H9 (cell line): ENCODE measurements at regions not wholly inside any gene's neighbourhood (a gene's known extent, or its start where the extent isn't known, plus 50 kb on each side); places are given as distances from the start of the nearest gene placed in this dataset.

Source experiments
- DNase-seq: peaks from one replicate; pipeline ENCODE4 v3.0.0-alpha.2; 2017
- H2AFZ ChIP-seq: one replicate; pipeline ENCODE4 v1.6.1; 2013; ENCODE audit warnings: mild to moderate bottlenecking, low read length, control low read depth, moderate library complexity
- H2AK5ac ChIP-seq: 2 replicates; pipeline ENCODE4 v1.6.1; 2013; ENCODE audit warnings: low read length, control low read depth, mixed read lengths; ENCODE audit not compliant: insufficient read length
- H2BK120ac ChIP-seq: one replicate; pipeline ENCODE4 v1.6.1; 2013; ENCODE audit warnings: low read depth, mild to moderate bottlenecking, low read length, control low read depth, inconsistent platforms; ENCODE audit not compliant: poor library complexity, severe bottlenecking
- H2BK12ac ChIP-seq: 2 replicates; pipeline ENCODE4 v1.6.1; 2013; ENCODE audit warnings: low read length, control low read depth, mixed read lengths, low read depth; ENCODE audit not compliant: insufficient read length
- H2BK15ac ChIP-seq: 2 replicates; pipeline ENCODE4 v1.6.1; 2013; ENCODE audit warnings: low read depth, low read length, control low read depth
- H2BK20ac ChIP-seq: one replicate; pipeline ENCODE4 v1.6.1; 2013; ENCODE audit warnings: low read depth, mild to moderate bottlenecking, low read length, control low read depth, inconsistent platforms; ENCODE audit not compliant: poor library complexity, severe bottlenecking
- H2BK5ac ChIP-seq: 2 replicates; pipeline ENCODE4 v1.6.1; 2013; ENCODE audit warnings: low read length, control low read depth, mixed read lengths; ENCODE audit not compliant: insufficient read length
- H3K14ac ChIP-seq: 2 replicates; pipeline ENCODE4 v1.6.1; 2013; ENCODE audit warnings: low read length, control low read depth; ENCODE audit not compliant: insufficient read depth
- H3K18ac ChIP-seq: 2 replicates; pipeline ENCODE4 v1.6.1; 2013; ENCODE audit warnings: low read depth, mild to moderate bottlenecking, mixed read lengths, low read length, control low read depth; ENCODE audit not compliant: insufficient read length
- H3K23ac ChIP-seq: 2 replicates; pipeline ENCODE4 v1.6.1; 2013; ENCODE audit warnings: low read length, control low read depth, mixed read lengths, low read depth; ENCODE audit not compliant: insufficient read length
- H3K23me2 ChIP-seq: 2 replicates; pipeline ENCODE4 v1.6.1; 2013; ENCODE audit warnings: low read depth, mild to moderate bottlenecking, mixed read lengths, low read length, control low read depth; ENCODE audit not compliant: insufficient read length, poor library complexity, severe bottlenecking
- H3K27ac ChIP-seq: 2 replicates; pipeline ENCODE4 v1.5.1; 2013; ENCODE audit warnings: low read length, control low read depth, mixed read lengths, low read depth; ENCODE audit not compliant: insufficient read length
- H3K27me3 ChIP-seq: 2 replicates; pipeline ENCODE4 v1.6.1; 2013; ENCODE audit warnings: low read length, control low read depth, inconsistent platforms; ENCODE audit not compliant: insufficient read depth
- H3K4ac ChIP-seq: 2 replicates; pipeline ENCODE4 v1.6.1; 2013; ENCODE audit warnings: low read depth, mild to moderate bottlenecking, control low read depth, inconsistent platforms, low read length, moderate library complexity
- H3K4me1 ChIP-seq: 2 replicates; pipeline ENCODE4 v1.6.1; 2013; ENCODE audit warnings: low read length, control low read depth, inconsistent platforms; ENCODE audit not compliant: insufficient read depth
- H3K4me2 ChIP-seq: 2 replicates; pipeline ENCODE4 v1.6.1; 2013; ENCODE audit warnings: low read length, control low read depth, mixed read lengths; ENCODE audit not compliant: insufficient read length, insufficient read depth
- H3K56ac ChIP-seq: 2 replicates; pipeline ENCODE4 v1.6.1; 2013; ENCODE audit warnings: low read depth, mild to moderate bottlenecking, mixed read lengths, low read length, control low read depth; ENCODE audit not compliant: insufficient read length
- H3K79me1 ChIP-seq: 2 replicates; pipeline ENCODE4 v1.6.1; 2013; ENCODE audit warnings: low read depth, mild to moderate bottlenecking, moderate library complexity, low read length, control low read depth, inconsistent platforms; ENCODE audit not compliant: insufficient read depth, poor library complexity, severe bottlenecking
- H3K79me2 ChIP-seq: 2 replicates; pipeline ENCODE4 v1.6.1; 2013; ENCODE audit warnings: low read length, control low read depth, inconsistent platforms; ENCODE audit not compliant: insufficient read depth
- H3K9ac ChIP-seq: 2 replicates; pipeline ENCODE4 v1.6.1; 2013; ENCODE audit warnings: low read length, control low read depth, mixed read lengths; ENCODE audit not compliant: insufficient read length; ENCODE audit errors: extremely low read depth
- H3K9me3 ChIP-seq: one replicate; pipeline ENCODE4 v1.6.1; 2013; ENCODE audit warnings: low read depth, low read length, inconsistent platforms; ENCODE audit not compliant: control insufficient read depth
- H3T11ph ChIP-seq: one replicate; pipeline ENCODE4 v1.6.1; 2013; ENCODE audit warnings: mild to moderate bottlenecking, low read length, control low read depth, inconsistent platforms
- H4K20me1 ChIP-seq: one replicate; pipeline ENCODE4 v1.6.1; 2013; ENCODE audit not compliant: control insufficient read depth, insufficient read length, insufficient read depth
- H4K5ac ChIP-seq: 2 replicates; pipeline ENCODE4 v1.6.1; 2013; ENCODE audit warnings: low read depth, mild to moderate bottlenecking, mixed read lengths, low read length, control low read depth; ENCODE audit not compliant: insufficient read length
- H4K8ac ChIP-seq: replicated peaks from 2 replicates; pipeline ENCODE4 v1.6.1; 2013; ENCODE audit warnings: low read length, control low read depth, mixed read lengths, low read depth; ENCODE audit not compliant: insufficient read length
- H4K91ac ChIP-seq: 2 replicates; pipeline ENCODE4 v1.6.1; 2013; ENCODE audit warnings: low read depth, mild to moderate bottlenecking, moderate library complexity, mixed read lengths, low read length, control low read depth; ENCODE audit not compliant: insufficient read length
- H3K27ac Mint-ChIP-seq, 3 experiments: 2 replicates in 2 of 3; 3 replicates in 1 of 3; pipeline ENCODE4 v1.8.0; 2020 to 2021; ENCODE audit warnings: mixed read lengths in 3 of 3, mild to moderate bottlenecking in 1 of 3, moderate library complexity in 1 of 3
- H3K27me3 Mint-ChIP-seq: 2 replicates; pipeline ENCODE4 v1.8.0; 2021; ENCODE audit warnings: low read depth, mild to moderate bottlenecking, moderate library complexity, mixed read lengths
- H3K36me3 Mint-ChIP-seq, 3 experiments: 2 replicates in 2 of 3; 3 replicates in 1 of 3; pipeline ENCODE4 v1.8.0; 2020 to 2021; ENCODE audit warnings: low read depth in 3 of 3, mixed read lengths in 3 of 3; ENCODE audit not compliant: insufficient read depth in 1 of 3
- H3K4me1 Mint-ChIP-seq, 2 experiments: 2 replicates each; pipeline ENCODE4 v1.8.0; 2020; ENCODE audit warnings: mixed read lengths in 2 of 2
- H3K4me3 Mint-ChIP-seq, 2 experiments: 2 replicates in 1 of 2; 3 replicates in 1 of 2; pipeline ENCODE4 v1.8.0; 2020 to 2021; ENCODE audit warnings: mild to moderate bottlenecking in 2 of 2, mixed read lengths in 2 of 2, moderate library complexity in 1 of 2
- H3K9me3 Mint-ChIP-seq, 2 experiments: 2 replicates in 1 of 2; 3 replicates in 1 of 2; pipeline ENCODE4 v1.8.0; 2020; ENCODE audit warnings: mild to moderate bottlenecking in 2 of 2, mixed read lengths in 2 of 2, moderate library complexity in 1 of 2
- whole genome bisulfite sequencing: extraction: QIAGEN DNeasy Blood & Tissue Kit; methylation state at CpG from one replicate; pipeline ENCODE4 v1.1.7; 2013; ENCODE audit warnings: missing lambda C conversion rate, low lambda C conversion rate, mixed read lengths; ENCODE audit not compliant: insufficient read length; ENCODE audit errors: extremely low coverage; 5-methylcytosine and 5-hydroxymethylcytosine counted together
- TF ChIP-seq, protein P1 (sequence below): fragments of 200-600 bp; sonication (generic); conservative IDR thresholded peaks from 3 replicates; pipeline ENCODE4 v1.8.0; 2021; ENCODE audit warnings: antibody characterized with exemption, mild to moderate bottlenecking

DNA sequence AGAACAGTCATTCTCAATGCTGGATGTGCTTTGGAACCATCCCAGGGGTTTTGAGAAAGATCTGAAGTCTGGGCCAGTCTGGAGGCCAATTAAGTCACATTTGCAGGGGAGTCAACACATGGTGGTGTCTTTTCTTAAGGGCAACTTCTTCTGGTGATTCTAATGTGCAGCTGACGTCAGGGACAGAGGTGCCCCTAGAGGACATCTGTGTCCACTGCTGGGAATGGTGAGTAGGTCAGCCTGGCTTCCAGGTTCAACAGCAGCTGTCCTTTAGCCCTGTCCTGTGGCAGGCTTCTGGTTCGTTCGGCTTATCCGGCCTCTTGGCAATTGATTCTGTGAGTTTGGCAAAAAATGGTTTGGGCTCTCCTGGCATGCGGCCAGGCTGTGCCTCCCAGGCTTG is 269.7 kb upstream of the HABP2 start:
- H4K20me1 ChIP-seq: no peaks in the 10 kb centered on the region
- no peak overlapping the region for H4K8ac ChIP-seq
- no peak overlapping the region for H3K4me2 ChIP-seq
- H3K9me3 Mint-ChIP-seq: no peaks in the 10 kb centered on the region
- H3K36me3 Mint-ChIP-seq: no peaks in the 10 kb centered on the region
- no peak overlapping the region for H4K5ac ChIP-seq
- H2BK5ac ChIP-seq: no peak overlapping the region
- WGBS: no CpG with 5 or more reads among the region's 5 CpGs
- no peak overlapping the region for H2AFZ ChIP-seq
- H3K4me1 Mint-ChIP-seq: peaks cover 0 to 2% of the 10 kb centered on the region in 2 experiments; a peak in 1 of 4 replicates
- no peaks in the 10 kb centered on the region for H3K9me3 ChIP-seq
- no peak overlapping the region for H2BK120ac ChIP-seq
- no peak overlapping the region for H3K27ac ChIP-seq
- H3K23me2 ChIP-seq: no peaks in the 10 kb centered on the region
- no peaks in the 10 kb centered on the region for H3K79me1 ChIP-seq
- DNase-seq: no peak
- no peak overlapping the region for H3K14ac ChIP-seq
- no peak overlapping the region for H3K4me3 Mint-ChIP-seq
- H3K27me3 ChIP-seq: 0 out of 2 replicates have a peak, but pooled peaks cover 2% of the 10 kb centered on the region
- H2BK12ac ChIP-seq: no peak overlapping the region
- no peaks in the 10 kb centered on the region for H3K79me2 ChIP-seq
- H3T11ph ChIP-seq: no peak overlapping the region
- no peak overlapping the region for H3K56ac ChIP-seq
- H3K4me1 ChIP-seq: no peaks in the 10 kb centered on the region
- H3K18ac ChIP-seq: no peak overlapping the region
- H3K23ac ChIP-seq: no peak overlapping the region
- H3K4ac ChIP-seq: no peak overlapping the region
- H2BK20ac ChIP-seq: no peak overlapping the region
- no peak overlapping the region for H2BK15ac ChIP-seq
- no peak overlapping the region for H4K91ac ChIP-seq
- TF ChIP-seq, protein P1, sequence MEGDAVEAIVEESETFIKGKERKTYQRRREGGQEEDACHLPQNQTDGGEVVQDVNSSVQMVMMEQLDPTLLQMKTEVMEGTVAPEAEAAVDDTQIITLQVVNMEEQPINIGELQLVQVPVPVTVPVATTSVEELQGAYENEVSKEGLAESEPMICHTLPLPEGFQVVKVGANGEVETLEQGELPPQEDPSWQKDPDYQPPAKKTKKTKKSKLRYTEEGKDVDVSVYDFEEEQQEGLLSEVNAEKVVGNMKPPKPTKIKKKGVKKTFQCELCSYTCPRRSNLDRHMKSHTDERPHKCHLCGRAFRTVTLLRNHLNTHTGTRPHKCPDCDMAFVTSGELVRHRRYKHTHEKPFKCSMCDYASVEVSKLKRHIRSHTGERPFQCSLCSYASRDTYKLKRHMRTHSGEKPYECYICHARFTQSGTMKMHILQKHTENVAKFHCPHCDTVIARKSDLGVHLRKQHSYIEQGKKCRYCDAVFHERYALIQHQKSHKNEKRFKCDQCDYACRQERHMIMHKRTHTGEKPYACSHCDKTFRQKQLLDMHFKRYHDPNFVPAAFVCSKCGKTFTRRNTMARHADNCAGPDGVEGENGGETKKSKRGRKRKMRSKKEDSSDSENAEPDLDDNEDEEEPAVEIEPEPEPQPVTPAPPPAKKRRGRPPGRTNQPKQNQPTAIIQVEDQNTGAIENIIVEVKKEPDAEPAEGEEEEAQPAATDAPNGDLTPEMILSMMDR: peak; percentile 47
- H3K27me3 Mint-ChIP-seq: peaks cover 5% of the 10 kb centered on the region
- H3K9ac ChIP-seq: no peak overlapping the region
- H3K27ac Mint-ChIP-seq: no peak overlapping the region
- no peak overlapping the region for H2AK5ac ChIP-seq
